Adrenal gland (tissue), 9 donors: ENCODE measurements at regions not wholly inside any gene's neighbourhood (a gene's known extent, or its start where the extent isn't known, plus 50 kb on each side); places are given as distances from the start of the nearest gene placed in this dataset.

Experiments
- DNase-seq, 7 donors: peaks; one replicate each; pipeline ENCODE4 v3.0.0-alpha.2; 2019 to 2020
- H3K27ac ChIP-seq, 5 donors: fragments of 200-600 bp; sonication (generic) in 4 of 5; 1 replicate in 3 of 5; 2 replicates in 2 of 5; pipeline versions ENCODE4 v1.5.1 to v1.8.0; 2016 to 2020; ENCODE audit warnings: mild to moderate bottlenecking in 1 of 5
- H3K27me3 ChIP-seq: fragments of 200-600 bp; 2 replicates; pipeline ENCODE4 v1.8.0; 2021
- H3K36me3 ChIP-seq, 2 donors: fragments of 200-600 bp; replicated peaks in 1 of 2; 1 replicate in 1 of 2; 2 replicates in 1 of 2; pipeline versions ENCODE4 v1.5.1 to v1.8.0; 2018 to 2022
- H3K4me1 ChIP-seq, 2 donors: fragments of 200-600 bp; replicated peaks in 1 of 2; 1 replicate in 1 of 2; 2 replicates in 1 of 2; pipeline versions ENCODE4 v1.5.1 to v1.8.0; 2018 to 2021
- H3K4me3 ChIP-seq, 4 donors: fragments of 200-600 bp; sonication (generic) in 3 of 4; one replicate each; pipeline ENCODE4 v1.5.1; 2016 to 2018
- H3K9me3 ChIP-seq, 3 donors: fragments of 200-600 bp; sonication (generic) in 1 of 3; replicated peaks in 1 of 3; 1 replicate in 2 of 3; 2 replicates in 1 of 3; pipeline versions ENCODE4 v1.5.1 to v1.8.0; 2016 to 2021
- CTCF ChIP-seq, 6 experiments: fragments of 450-650 bp in 4 of 6; fragments of 200-600 bp in 2 of 6; sonication (generic) in 1 of 6; IDR thresholded peaks; 1 replicate in 5 of 6; 2 replicates in 1 of 6; pipeline versions ENCODE4 v1.5.1 to v1.8.0; 2016 to 2021; ENCODE audit warnings: antibody characterized with exemption in 6 of 6, mild to moderate bottlenecking in 2 of 6, moderate library complexity in 1 of 6
- POLR2A ChIP-seq, 2 donors: fragments of 450-650 bp; IDR thresholded peaks; one replicate each; pipeline ENCODE4 v1.6.1; 2017; ENCODE audit warnings: antibody characterized with exemption in 2 of 2, mild to moderate bottlenecking in 2 of 2, moderate library complexity in 1 of 2
- WGBS, 4 donors: extraction: QIAGEN DNeasy Blood & Tissue Kit in 2 of 4; methylation state at CpG; one replicate each; pipeline versions ENCODE4 v1.1.5 to v1.1.7; 2013 to 2017; 5-methylcytosine and 5-hydroxymethylcytosine counted together
- intact Hi-C, 2 donors: fragments of 100-400 bp; cut with DNase I; formaldehyde crosslinking; loops; one replicate each; pipeline versions ENCODE4 v1.14.1 to v1.15.0; 2022 to 2023
- donor health status: healthy with polysubstance abuse.
- donor health status: Bipolar disorder and iron deficiency.
- donor health status: DM: yes; HTN: yes; CAD: no.
- donor health status: DM: no; HTN: no; CAD: no.
- donor health status: DM: no; HTN: no; CAD: no.

- H3K27me3 ChIP-seq: no peaks in the 10 kb centered on the region
- no peaks in the 10 kb centered on the region for H3K4me1 ChIP-seq
- 62 to 77% (median 72%) methylated on average over 1 to 3 of the region's 3 CpGs for WGBS, 4 donors
- TF ChIP-seq CTCF (IDR thresholded peaks at IDR 0.05): no peak
- no peak for TF ChIP-seq POLR2A (IDR thresholded peaks at IDR 0.05)
- no peaks in the 10 kb centered on the region for H3K9me3 ChIP-seq
- no peak overlapping the region for H3K4me3 ChIP-seq
- DNase-seq: no peak
- H3K36me3 ChIP-seq: no peaks in the 10 kb centered on the region
- H3K27ac ChIP-seq: no peak overlapping the region
- intact Hi-C loops: no loop called here
Measured at GRCh38 chr10:85527616-85528317, 838.8 kb downstream of the GRID1 start.

GRCh38 chr10:85528318-85528652 is 838.3 kb downstream of the GRID1 start:
- intact Hi-C loops: no loop called here

GRCh38 chr10:85531706-85532105 is 834.9 kb downstream of the GRID1 start:
- DNase-seq: no peak
- no peak overlapping the region for H3K27ac ChIP-seq
- no peak overlapping the region for H3K4me3 ChIP-seq
- TF ChIP-seq POLR2A (IDR thresholded peaks at IDR 0.05) (no peak), CTCF (IDR thresholded peaks at IDR 0.05) (no peak)
- H3K27me3 ChIP-seq: no peaks in the 10 kb centered on the region
- no peaks in the 10 kb centered on the region for H3K9me3 ChIP-seq
- H3K36me3 ChIP-seq: no peaks in the 10 kb centered on the region
- WGBS, 4 donors: 58 to 78% (median 67%) methylated on average over 3 of the region's 3 CpGs
- intact Hi-C loops: no loop called here
- peaks cover 0 to 3% of the 10 kb centered on the region in 2 donors for H3K4me1 ChIP-seq

More at GRCh38 chr10:85528318-85528652, 838.3 kb downstream of the GRID1 start:
- no peaks in the 10 kb centered on the region for H3K9me3 ChIP-seq
- H3K4me1 ChIP-seq: no peaks in the 10 kb centered on the region
- TF ChIP-seq CTCF (IDR thresholded peaks at IDR 0.05) (no peak), POLR2A (IDR thresholded peaks at IDR 0.05) (no peak)
- no peaks in the 10 kb centered on the region for H3K27me3 ChIP-seq
- H3K27ac ChIP-seq: no peak overlapping the region
- H3K4me3 ChIP-seq: no peak overlapping the region
- H3K36me3 ChIP-seq: no peaks in the 10 kb centered on the region
- DNase-seq: no peak

GRCh38 chr10:85532773-85533172 is 833.8 kb downstream of the GRID1 start:
- H3K9me3 ChIP-seq: no peaks in the 10 kb centered on the region
- H3K36me3 ChIP-seq: no peaks in the 10 kb centered on the region
- intact Hi-C loops: no loop called here
- no peak overlapping the region for H3K27ac ChIP-seq
- peaks cover 0 to 3% of the 10 kb centered on the region in 2 donors for H3K4me1 ChIP-seq
- H3K4me3 ChIP-seq: no peak overlapping the region
- H3K27me3 ChIP-seq: no peaks in the 10 kb centered on the region
- TF ChIP-seq CTCF (IDR thresholded peaks at IDR 0.05) (no peak), POLR2A (IDR thresholded peaks at IDR 0.05) (no peak)
- DNase-seq: no peak
